DND-41 (cell line): ENCODE measurements at regions not wholly inside any gene's neighbourhood (a gene's known extent, or its start where the extent isn't known, plus 50 kb on each side); places are given as distances from the start of the nearest gene placed in this dataset.

Source experiments
- EZH2 ChIP-seq: IDR thresholded peaks from 3 replicates; pipeline ENCODE4 v1.6.1; 2012; ENCODE audit warnings: borderline replicate concordance, low read depth, mild to moderate bottlenecking, moderate library complexity, low read length, inconsistent platforms; ENCODE audit not compliant: severe bottlenecking
- TF ChIP-seq, protein P1 (sequence below): IDR thresholded peaks from 2 replicates; pipeline ENCODE4 v1.5.1; 2012; ENCODE audit warnings: borderline replicate concordance, low read length, moderate library complexity, mild to moderate bottlenecking; ENCODE audit not compliant: poor library complexity, severe bottlenecking; ENCODE audit errors: extremely low read depth

DNA sequence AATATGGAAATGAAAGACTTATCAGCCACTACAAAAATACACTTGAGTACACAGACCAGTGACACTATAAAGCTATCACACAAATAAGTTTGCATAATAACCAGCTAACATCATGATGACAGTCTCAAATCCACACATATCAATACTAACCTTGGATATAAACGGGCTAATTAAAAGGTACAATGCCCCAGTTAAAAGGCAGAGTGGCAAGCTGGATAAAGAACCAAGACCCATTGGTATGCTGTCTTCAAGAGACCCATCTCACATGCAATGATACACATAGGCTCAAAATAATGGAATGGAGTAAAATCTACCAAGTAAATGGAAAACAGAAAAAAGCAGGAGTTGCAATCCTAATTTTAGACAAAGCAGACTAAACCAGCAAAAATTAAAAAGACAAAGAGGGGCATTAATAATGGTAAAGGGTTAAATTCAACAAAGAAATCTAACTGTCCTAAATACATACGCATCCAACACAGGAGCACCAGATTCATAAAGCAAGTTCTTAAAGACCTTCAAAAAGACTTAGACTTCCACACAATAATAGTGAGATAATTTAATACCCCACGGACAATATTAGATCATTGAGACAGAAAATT is 163.3 kb downstream of the CD24 start:
- no peak for TF ChIP-seq EZH2
- TF ChIP-seq, protein P1, sequence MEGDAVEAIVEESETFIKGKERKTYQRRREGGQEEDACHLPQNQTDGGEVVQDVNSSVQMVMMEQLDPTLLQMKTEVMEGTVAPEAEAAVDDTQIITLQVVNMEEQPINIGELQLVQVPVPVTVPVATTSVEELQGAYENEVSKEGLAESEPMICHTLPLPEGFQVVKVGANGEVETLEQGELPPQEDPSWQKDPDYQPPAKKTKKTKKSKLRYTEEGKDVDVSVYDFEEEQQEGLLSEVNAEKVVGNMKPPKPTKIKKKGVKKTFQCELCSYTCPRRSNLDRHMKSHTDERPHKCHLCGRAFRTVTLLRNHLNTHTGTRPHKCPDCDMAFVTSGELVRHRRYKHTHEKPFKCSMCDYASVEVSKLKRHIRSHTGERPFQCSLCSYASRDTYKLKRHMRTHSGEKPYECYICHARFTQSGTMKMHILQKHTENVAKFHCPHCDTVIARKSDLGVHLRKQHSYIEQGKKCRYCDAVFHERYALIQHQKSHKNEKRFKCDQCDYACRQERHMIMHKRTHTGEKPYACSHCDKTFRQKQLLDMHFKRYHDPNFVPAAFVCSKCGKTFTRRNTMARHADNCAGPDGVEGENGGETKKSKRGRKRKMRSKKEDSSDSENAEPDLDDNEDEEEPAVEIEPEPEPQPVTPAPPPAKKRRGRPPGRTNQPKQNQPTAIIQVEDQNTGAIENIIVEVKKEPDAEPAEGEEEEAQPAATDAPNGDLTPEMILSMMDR, result no peak
